ENCODE measurements at regions not wholly inside any gene's neighbourhood (a gene's known extent, or its start where the extent isn't known, plus 50 kb on each side); places are given as distances from the start of the nearest gene placed in this dataset.
A peak's percentile ranks its signal among the peaks of the same experiment; 100 is the strongest.
"Not testable (repeated sequence)": the region's sequence is repeated elsewhere in the genome, so short reads cannot be mapped to it uniquely, and the experiment has no call there.

GRCh38 chr2:181737302-181737701 lies 57.0 kb upstream of the NEUROD1 start:
- DNase-seq (ENCODE audit: low spot score) = not testable (repeated sequence)

- DNase-seq (ENCODE audit: low spot score) = no peak
Observed at GRCh38 chr2:181738074-181738473, 57.8 kb upstream of the NEUROD1 start.

- DNase-seq (ENCODE audit: low spot score) = no peak
Observed at GRCh38 chr2:181738563-181738962, 58.2 kb upstream of the NEUROD1 start.

- DNase-seq (ENCODE audit: low spot score) = peak; percentile 33
Observed at GRCh38 chr2:181741756-181742155, 61.4 kb upstream of the NEUROD1 start.

GRCh38 chr2:181742361-181742760 lies 62.0 kb upstream of the NEUROD1 start:
- no peak for DNase-seq (ENCODE audit: low spot score)

DNA sequence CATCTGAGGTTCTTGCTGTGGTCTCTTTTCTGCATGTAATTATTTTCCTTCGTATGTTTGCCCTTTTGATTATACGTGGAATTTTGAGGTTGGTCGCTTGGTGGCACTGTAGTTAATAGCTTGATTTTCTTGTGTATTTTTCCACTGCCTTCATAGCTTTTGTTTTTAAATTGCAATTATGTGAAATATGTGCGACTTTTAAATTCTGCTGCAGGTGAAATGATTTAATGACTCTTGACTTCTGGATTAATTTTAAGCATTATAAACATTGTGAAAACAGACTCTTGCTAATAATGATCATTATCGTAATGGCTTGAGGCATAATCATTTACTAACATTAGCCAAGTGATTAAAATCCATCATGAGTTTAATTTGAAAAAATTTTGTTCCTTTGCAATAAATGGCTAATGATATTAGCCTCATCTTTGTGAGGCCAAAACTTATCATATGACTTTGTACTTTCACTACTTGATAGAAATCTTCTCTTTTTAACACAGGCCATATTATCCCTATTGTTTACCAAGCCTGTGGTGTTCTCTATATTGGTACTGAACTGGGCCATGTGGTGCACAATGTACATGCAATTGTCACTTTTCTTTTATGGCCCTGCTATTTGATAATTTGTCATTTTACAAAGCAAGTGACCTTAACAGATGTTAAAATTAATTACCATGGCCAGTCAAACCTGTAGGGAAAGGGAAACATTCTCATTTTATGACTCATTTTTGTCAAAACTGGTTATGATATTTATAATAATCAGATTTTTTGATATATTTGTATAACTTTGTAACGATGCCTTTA lies 62.8 kb upstream of the NEUROD1 start:
- DNase-seq (ENCODE audit: low spot score) = peak; percentile 72

- no peak for DNase-seq (ENCODE audit: low spot score)
Observed at GRCh38 chr2:181743723-181744031, 63.4 kb upstream of the NEUROD1 start.

- no peak for DNase-seq (ENCODE audit: low spot score)
Observed at GRCh38 chr2:181745796-181746540, 65.7 kb upstream of the NEUROD1 start.

- DNase-seq (ENCODE audit: low spot score) = no peak
Observed at GRCh38 chr2:181746844-181747243, 66.5 kb upstream of the NEUROD1 start.

DNA sequence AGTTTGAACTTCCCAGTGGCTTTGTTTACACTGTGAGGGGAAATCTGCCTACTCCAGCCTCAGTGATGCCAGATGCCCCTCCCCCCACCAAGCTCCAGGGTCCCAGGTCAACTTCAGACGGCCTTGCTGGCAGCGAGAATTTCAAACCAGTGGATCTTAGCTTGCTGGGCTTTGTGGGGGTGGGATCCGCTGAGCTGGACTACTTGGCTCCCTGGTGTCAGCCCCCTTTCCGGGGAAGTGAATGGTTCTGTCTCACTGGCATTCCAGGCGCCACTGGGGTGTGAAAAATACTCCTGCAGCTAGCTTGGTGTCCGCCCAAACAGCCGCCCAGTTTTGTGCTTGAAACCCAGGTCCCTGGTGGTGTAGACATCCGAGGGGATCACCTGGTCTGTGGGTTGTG lies 70.0 kb upstream of the NEUROD1 start:
- no peak for DNase-seq (ENCODE audit: low spot score)

DNA sequence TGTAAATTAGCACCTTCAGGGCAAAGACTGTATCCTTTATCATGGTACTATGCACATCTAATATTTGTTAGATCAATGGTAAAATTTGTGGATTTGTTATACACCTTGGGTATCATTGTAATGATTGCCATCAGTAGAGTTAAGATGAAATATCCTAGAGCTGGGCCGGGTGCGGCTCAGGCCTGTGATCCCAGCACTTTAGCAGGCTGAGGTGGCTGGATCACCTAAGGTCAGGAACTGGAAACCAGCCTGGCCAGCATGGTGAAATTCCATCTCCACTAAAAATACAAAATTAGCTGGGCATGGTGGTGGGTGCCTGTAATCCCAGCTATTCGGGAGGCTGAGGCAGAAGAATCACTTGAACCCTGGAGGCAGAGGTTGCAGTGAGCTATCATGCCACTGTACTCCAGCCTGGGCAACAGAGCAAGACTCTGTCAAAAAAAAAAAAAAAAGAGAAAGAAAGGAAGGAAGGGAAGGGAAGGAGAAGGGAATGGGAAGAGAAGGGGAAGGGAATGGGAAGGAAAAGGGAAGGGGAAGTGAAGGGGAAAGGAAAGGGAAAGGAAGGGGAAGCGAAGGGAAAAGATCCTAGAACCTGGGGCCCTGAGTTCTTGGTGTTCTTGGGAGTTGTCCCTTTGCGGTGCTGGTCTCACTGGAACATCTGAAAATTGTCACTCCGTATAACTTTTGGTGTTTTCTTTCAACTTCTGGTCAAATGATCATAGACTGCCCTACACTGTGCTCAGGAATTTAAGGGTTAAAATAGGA lies 71.1 kb upstream of the NEUROD1 start:
- no peak for DNase-seq (ENCODE audit: low spot score)

- DNase-seq (ENCODE audit: low spot score) = no peak
Observed at GRCh38 chr2:181752301-181752700, 72.0 kb upstream of the NEUROD1 start.

GRCh38 chr2:181753686-181754085 lies 73.4 kb upstream of the NEUROD1 start:
- no peak for DNase-seq (ENCODE audit: low spot score)

GRCh38 chr2:181754105-181754504 lies 73.8 kb upstream of the NEUROD1 start:
- DNase-seq (ENCODE audit: low spot score) = no peak

DNA sequence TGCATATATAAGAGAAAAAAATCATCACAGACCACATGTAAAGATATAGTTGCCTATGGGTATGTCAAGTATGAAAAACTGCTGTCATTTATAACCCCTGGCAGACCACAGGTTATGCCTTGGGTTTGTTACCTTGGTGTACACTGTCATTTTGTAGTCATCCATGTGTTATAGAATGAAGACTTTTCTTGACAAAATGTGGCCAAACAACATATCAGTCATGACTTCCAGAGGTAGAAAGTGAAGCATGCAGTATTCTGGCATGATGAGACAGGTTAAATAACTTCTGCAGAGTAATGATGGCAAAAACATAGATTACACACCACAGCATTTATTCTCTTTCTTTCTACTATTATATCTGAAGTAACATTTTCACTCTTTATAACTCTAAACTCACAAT lies 74.9 kb upstream of the NEUROD1 start:
- no peak for DNase-seq (ENCODE audit: low spot score)

DNA sequence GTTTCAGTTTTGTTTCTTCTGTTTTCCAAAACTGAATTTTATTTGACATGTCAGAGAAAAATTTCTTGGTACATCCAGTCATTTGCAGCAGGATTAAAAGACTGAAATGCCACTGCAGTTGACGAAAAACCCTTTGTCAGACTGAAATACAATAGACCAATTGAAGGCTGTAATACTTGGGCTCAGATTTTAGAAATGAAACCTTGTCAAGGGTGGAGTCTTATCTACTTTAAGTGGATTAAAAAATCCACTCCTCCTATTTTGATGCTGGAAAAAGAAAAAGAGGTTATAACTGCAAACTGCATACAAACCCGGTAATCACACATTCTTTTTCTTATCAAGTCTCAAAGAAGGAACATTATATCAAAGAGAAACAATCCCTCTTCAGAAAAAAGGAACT lies 80.2 kb upstream of the NEUROD1 start:
- no peak for DNase-seq (ENCODE audit: low spot score)

DNA sequence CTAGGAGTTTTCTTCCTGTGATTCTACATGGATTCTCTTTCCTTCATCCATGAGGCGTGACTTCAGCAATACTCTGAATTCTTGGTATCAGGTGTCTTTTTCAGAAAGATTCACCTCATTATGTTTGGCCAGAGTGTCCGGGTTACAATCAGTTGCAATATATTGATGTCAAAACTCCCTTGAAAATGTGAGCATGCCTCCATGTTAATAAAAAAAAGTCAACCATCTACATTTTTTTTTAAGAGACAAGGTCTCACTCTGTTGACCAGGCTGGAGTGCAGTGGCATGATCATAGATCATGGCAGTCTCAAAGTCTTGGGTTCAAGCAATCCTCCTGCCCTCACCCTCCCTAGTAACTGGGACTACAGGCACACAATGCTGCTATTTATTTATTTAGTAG lies 80.9 kb upstream of the NEUROD1 start:
- no peak for DNase-seq (ENCODE audit: low spot score)

GRCh38 chr2:181762000-181762399 lies 81.7 kb upstream of the NEUROD1 start:
- DNase-seq (ENCODE audit: low spot score) = no peak

DNA sequence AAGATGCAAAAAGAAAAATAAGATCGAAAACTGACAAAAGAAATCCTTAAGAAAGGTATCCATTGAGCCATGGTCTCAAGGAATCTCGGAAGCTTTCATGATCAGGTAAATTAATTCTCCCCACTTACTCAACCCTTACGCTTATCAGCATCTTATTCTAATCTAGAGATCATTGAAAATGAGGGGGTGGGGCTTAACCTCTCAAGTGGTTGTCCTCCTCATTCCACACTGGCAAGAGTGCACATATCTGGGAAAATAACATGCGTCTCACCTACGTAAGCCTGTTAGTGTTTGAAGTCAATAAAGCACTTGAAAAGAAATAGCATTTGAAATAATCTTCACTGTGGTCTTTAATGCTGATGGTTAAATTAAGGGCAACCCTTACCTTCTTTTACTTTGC lies 82.5 kb upstream of the NEUROD1 start:
- DNase-seq (ENCODE audit: low spot score) = no peak

DNA sequence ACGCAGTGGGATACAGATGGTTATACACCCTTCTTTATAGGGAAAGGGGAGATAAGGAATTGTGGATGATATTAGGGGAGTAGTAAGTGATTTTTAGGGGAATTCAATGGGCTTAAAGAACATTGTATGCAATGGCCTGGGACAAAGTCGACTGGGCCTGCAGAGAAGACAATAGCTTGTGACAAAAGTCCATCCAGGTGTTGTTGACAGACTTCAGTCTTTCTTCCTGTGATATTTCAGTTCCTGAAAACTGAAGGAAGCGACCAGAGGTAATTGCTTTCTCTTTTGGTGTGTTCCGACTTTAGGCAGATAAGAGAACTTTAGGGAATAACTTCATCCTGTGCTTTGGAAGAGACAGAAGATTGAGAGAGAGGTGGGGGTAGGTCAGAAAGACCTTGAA lies 83.1 kb upstream of the NEUROD1 start:
- DNase-seq (ENCODE audit: low spot score) = no peak

DNA sequence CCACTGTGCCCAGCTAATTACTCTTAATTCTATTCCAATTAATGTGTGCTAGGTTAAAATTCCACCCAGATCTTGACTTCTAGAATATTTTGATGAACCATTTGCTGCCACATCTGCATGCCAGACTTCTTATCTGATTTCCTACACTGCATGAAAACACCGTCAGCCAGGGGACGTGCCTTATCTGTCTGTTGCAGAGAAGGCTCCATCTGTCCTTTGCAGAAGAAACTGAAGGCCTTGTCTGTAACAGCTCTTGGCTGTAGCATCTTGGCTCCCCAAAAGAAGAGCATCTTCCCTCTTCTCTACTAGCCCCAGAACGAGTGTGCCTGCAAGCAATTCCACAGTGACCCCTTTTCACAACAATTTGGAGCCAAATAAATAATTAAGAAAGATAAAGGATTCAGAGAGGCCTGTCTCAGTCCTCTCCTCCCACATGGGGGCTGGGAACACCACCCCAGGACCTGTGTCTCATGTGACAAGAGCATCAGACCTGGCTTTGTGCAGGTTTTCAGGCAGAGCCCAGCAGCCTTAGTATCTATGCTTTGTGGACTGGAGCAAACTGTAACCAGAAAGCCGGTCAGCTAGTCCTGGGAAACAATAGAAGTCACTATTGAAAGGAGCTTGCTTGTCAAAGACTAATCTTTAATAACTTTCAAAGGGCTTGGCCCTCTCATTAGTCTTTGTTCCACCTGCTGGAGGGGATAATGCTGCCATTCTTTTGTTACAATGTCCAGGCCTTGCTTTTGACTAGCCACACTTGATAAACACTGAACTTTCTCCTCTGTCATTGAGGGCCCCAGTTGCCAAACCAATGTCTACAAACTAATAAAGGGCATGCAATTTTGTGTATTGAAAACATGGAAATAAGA lies 84.0 kb upstream of the NEUROD1 start:
- DNase-seq (ENCODE audit: low spot score) = no peak

- DNase-seq (ENCODE audit: low spot score) = no peak
Observed at GRCh38 chr2:181766129-181766528, 85.8 kb upstream of the NEUROD1 start.

Measured in kidney capillary endothelial cell (primary cell).